GM13976 (cell line): ENCODE measurements at regions not wholly inside any gene's neighbourhood (a gene's known extent, or its start where the extent isn't known, plus 50 kb on each side); places are given as distances from the start of the nearest gene placed in this dataset.

ENCODE experiments used
- DNase-seq: peaks from one replicate; pipeline ENCODE4 v3.0.0; 2012; ENCODE audit warnings: low spot score
- in situ Hi-C: fragments of 300-500 bp; cut with MboI; formaldehyde crosslinking; loops from one replicate; pipeline ENCODE4 v1.12.0; 2022; ENCODE audit warnings: low sequenced_read_pairs, mixed read lengths, inconsistent platforms; ENCODE audit not compliant: unreplicated experiment
- TF ChIP-seq, protein P1 (sequence below): IDR thresholded peaks from 2 replicates; pipeline ENCODE4 v1.5.1; 2012; ENCODE audit warnings: borderline replicate concordance, mild to moderate bottlenecking; ENCODE audit not compliant: insufficient read depth; ENCODE audit errors: extremely low read depth, missing control alignments, control extremely low read depth

DNA sequence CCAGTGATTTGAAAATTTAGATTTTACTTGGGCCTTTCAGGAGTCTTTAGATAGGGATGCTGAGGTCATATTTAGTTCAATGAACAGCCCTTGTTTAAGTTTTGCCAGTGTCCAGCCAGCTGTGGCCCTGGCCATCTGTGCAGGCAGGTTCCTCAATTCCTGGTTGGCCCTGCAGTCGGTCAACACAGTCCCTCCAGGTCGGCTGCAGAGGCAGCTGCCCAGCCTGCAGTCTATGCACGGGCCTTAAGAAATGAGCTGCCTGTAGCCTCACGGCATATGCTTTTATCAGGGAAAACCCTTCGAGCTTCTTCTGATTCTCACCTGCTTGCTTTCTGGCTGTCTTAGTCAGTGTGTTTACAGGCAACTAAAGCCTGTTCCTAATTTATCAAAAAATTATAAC, 199.2 kb upstream of the TPM1 start:
- in situ Hi-C loops, result no loop called here
- DNase-seq, result no peak
- TF ChIP-seq, protein P1, sequence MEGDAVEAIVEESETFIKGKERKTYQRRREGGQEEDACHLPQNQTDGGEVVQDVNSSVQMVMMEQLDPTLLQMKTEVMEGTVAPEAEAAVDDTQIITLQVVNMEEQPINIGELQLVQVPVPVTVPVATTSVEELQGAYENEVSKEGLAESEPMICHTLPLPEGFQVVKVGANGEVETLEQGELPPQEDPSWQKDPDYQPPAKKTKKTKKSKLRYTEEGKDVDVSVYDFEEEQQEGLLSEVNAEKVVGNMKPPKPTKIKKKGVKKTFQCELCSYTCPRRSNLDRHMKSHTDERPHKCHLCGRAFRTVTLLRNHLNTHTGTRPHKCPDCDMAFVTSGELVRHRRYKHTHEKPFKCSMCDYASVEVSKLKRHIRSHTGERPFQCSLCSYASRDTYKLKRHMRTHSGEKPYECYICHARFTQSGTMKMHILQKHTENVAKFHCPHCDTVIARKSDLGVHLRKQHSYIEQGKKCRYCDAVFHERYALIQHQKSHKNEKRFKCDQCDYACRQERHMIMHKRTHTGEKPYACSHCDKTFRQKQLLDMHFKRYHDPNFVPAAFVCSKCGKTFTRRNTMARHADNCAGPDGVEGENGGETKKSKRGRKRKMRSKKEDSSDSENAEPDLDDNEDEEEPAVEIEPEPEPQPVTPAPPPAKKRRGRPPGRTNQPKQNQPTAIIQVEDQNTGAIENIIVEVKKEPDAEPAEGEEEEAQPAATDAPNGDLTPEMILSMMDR, result no peak

DNA sequence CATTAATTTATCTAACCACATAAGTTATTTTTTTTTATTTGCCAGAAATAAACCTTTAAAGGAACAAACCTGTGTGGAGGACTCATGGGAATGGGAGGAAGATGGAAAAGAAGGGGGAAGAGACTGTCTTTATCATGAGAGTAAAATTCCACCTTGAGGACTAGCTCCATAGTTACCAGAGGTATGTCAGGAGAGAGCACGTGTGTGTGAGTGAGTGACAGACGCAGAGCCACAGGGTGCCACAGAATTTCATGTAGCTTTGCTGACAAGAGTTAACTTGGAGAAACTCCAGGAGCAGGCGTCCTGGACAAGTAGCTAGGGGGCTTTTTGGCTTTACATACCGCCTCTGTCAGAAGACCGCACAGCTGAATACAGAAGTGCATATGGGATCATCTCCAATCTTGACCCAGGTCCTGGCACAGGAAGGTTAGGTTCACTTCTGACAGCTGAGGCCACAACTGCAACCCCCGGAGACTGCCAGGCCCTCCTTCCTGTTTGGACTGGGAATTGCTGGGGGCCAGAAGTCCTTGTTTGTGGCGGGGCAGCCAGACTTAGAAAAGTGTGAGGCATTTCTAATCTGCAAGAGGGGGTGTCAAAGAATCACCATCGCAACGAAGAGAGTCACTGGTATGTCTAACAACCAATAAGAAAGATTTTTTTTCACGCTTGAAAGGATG, 197.8 kb upstream of the TPM1 start:
- no peak for DNase-seq
- in situ Hi-C loops, result no loop called here
- TF ChIP-seq, protein P1, result no peak

DNA sequence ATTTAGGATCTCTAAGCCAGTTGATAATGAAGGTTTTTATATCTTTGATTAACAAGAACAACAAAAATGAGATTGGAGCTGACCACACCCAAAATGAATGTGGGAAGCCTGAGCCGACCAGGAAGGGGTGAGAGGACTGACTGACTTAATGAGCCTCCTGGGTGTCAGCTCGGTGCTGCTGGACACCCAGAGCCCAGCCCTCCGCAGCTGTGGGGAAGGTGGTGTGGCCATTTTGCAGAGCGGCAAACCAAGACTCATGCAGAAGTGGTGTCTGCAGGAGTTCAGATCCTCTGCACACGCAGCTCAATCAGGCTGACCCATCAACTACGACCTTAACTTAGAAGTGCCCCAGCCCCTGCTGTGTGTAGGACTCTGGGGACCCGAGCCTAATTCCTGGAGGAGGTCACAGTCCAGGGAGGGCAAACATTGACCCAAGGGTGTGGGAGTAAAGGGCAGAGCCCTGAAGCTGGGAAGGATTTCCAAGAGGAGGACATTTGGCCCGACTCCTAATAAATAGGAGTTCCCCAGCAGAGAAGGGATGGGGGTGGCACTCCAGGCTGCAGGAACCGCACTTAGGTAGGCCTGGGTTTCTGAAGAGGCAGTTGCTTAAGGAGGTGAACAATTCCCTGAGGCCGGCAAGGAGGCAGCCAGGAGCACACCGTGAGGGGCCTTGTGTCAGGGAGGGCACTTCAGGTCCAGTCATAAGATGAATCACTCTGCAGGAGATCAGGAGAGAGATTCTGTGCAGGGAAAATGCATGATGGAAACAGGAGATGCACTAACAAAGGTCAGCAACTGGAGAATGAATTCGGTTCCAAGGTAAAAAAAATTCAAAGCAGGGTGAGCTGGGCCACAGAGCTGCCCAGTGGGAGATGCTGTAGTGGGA, 197.1 kb upstream of the TPM1 start:
- no peak for DNase-seq
- TF ChIP-seq, protein P1, result no peak
- in situ Hi-C loops, result no loop called here

DNA sequence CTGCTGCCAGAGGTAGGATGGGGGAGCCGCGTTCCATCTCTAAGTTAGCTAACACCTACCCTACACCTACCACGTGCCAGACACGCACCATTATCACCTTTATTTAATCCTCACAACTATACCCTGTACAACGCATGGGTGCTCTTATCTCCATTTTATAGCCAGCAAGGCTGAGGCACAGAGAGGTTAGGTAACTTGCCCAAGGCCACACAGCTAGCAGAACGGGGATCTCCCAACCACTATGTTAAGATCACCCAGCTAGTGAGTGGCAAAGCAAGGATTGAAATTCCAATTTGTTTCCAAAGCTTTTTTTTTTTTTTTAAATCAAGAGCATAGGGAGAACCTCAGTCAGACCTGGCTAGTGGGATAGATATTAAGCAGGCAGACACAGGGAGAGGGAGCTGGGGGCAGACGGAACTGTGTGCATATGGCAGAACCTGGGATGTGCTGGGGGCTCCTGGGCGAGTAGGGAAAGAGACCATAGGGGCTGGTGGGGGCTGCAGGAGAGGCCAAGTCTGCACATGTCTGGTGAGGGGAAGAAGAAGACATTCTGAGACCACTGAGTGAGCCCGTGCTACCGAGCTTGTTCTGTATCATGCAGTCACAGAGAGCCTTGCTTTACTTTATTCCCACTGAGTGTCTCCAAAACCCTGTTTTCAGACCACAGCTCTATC, 196.3 kb upstream of the TPM1 start:
- in situ Hi-C loops, result no loop called here
- TF ChIP-seq, protein P1, result no peak
- DNase-seq, result no peak

DNA sequence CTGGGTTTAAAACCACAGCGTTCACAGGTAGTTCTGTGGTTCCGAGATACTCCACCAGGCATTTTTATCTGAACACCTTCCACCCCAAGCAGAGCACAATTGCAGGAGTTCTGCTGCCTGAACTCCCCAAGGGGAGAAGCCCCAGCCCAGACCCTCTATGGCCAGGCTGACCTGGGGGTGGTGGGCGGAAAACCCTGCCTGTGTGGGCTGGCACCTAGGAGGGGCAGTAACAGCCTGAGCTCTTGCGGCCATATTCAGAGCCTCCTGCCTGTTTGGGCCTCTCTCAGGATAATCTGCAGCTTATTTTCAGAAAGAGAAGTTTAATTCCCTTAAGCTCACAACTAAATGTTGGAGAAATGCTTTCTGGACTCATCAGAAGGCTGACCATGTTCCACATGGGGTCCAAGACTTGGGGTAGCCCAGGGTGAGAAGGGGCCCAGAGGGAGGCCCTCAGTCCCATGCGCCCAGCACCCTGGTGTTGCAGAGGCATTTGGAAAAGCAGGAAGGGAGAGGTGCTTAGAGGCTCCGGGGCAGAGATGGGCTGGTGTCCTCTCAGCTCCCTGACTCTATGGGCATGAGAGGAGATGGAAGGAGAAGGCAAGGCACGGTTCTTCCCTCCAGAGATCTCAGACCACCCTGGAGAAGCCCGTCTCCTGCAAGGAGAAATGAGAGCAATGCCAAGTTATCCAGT, 195.6 kb upstream of the TPM1 start:
- no peak for DNase-seq
- in situ Hi-C loops, result no loop called here
- TF ChIP-seq, protein P1, result no peak

DNA sequence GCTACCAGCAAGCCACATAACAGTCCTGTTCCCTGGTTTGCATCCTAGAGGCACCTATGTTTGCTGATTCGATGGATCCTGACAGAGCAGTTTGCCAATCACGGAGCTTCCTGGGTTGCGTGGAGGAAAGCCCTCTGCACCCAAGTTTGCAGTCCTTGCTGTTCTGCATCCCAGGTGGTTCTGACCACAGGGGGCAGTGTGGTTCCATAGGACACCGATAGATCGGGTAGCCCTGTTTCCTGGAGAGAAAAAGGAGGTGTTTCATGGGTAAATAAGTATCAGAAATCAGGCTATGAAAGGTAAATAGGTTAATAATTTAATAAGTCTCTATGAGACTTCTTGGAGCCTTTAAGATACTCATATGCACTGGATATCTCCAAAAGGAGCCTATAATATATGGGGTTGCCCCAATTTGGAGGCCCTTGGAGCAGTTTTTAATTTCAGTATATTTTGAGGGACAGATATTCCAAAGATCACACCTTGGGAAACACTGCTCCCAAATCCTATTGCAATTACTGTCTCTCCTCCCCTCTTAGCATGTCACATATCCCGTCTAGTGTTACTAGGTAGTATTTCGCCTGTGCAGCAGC, 194.6 kb upstream of the TPM1 start:
- DNase-seq, result peak; percentile 68
- TF ChIP-seq, protein P1, result peak; percentile 47
- in situ Hi-C loops, result no loop called here
